H1 (cell line): ENCODE measurements at regions not wholly inside any gene's neighbourhood (a gene's known extent, or its start where the extent isn't known, plus 50 kb on each side); places are given as distances from the start of the nearest gene placed in this dataset.
"Not testable (repeated sequence)": the region's sequence is repeated elsewhere in the genome, so short reads cannot be mapped to it uniquely, and the experiment has no call there.

ENCODE experiments used
- BACH1 ChIP-seq: IDR thresholded peaks from 2 replicates; pipeline ENCODE4 v1.6.1; 2012; ENCODE audit warnings: low read length, improper control_type of control experiment
- CTCF ChIP-seq, 3 experiments: IDR thresholded peaks; 1 replicate in 2 of 3; 2 replicates in 1 of 3; pipeline versions ENCODE4 v1.5.1 to v1.6.1; 2011; ENCODE audit warnings: low read length in 3 of 3, mild to moderate bottlenecking in 3 of 3, inconsistent platforms in 2 of 3, low read depth in 1 of 3, moderate library complexity in 1 of 3; ENCODE audit not compliant: insufficient read depth in 1 of 3; ENCODE audit errors: control extremely low read depth in 1 of 3
- PHF8 ChIP-seq: fragments of 200-600 bp; sonication (generic); conservative IDR thresholded peaks from 2 replicates; pipeline ENCODE4 v1.7.1; 2012; ENCODE audit warnings: low read depth, mild to moderate bottlenecking, inconsistent platforms, low read length, moderate library complexity
- POLR2A ChIP-seq, 2 experiments: IDR thresholded peaks; 1 replicate in 1 of 2; 2 replicates in 1 of 2; pipeline ENCODE4 v1.6.1; 2011; ENCODE audit warnings: low read depth in 2 of 2, low read length in 2 of 2, mild to moderate bottlenecking in 2 of 2; ENCODE audit errors: control extremely low read depth in 1 of 2
- POLR2AphosphoS5 ChIP-seq: IDR thresholded peaks from 2 replicates; pipeline ENCODE4 v1.6.1; 2011; ENCODE audit warnings: low read depth, low read length
- ZNF274 ChIP-seq: IDR thresholded peaks from 2 replicates; pipeline ENCODE4 v1.7.0; 2012; ENCODE audit warnings: low read length, borderline replicate concordance; ENCODE audit errors: extremely low read depth
- TF ChIP-seq, protein P1 (sequence below): IDR thresholded peaks from 2 replicates; pipeline ENCODE4 v1.6.1; 2011; ENCODE audit warnings: low read length, improper control_type of control experiment
- TF ChIP-seq, protein P2 (sequence below): IDR thresholded peaks from 2 replicates; pipeline ENCODE4 v1.6.1; 2011; ENCODE audit warnings: low read depth, mild to moderate bottlenecking, low read length; ENCODE audit not compliant: insufficient read depth

- not testable (repeated sequence) for TF ChIP-seq CTCF (IDR thresholded peaks at IDR 0.05; ENCODE audit: control extremely low read depth in 1 of 3, insufficient read depth in 1 of 3, low read depth in 1 of 3, low read length in 3 of 3); POLR2AphosphoS5; PHF8; POLR2A (IDR thresholded peaks at IDR 0.05; ENCODE audit: control extremely low read depth in 1 of 2, low read depth in 2 of 2, low read length in 2 of 2); ZNF274; BACH1
- TF ChIP-seq, protein P1, sequence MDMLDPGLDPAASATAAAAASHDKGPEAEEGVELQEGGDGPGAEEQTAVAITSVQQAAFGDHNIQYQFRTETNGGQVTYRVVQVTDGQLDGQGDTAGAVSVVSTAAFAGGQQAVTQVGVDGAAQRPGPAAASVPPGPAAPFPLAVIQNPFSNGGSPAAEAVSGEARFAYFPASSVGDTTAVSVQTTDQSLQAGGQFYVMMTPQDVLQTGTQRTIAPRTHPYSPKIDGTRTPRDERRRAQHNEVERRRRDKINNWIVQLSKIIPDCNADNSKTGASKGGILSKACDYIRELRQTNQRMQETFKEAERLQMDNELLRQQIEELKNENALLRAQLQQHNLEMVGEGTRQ = not testable (repeated sequence)
- TF ChIP-seq, protein P2, sequence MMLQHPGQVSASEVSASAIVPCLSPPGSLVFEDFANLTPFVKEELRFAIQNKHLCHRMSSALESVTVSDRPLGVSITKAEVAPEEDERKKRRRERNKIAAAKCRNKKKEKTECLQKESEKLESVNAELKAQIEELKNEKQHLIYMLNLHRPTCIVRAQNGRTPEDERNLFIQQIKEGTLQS = not testable (repeated sequence)
Measured at GRCh38 chr6:14551601-14552000, 434.0 kb downstream of the CD83 start.
